ENCODE measurements at regions not wholly inside any gene's neighbourhood (a gene's known extent, or its start where the extent isn't known, plus 50 kb on each side); places are given as distances from the start of the nearest gene placed in this dataset.

DNA sequence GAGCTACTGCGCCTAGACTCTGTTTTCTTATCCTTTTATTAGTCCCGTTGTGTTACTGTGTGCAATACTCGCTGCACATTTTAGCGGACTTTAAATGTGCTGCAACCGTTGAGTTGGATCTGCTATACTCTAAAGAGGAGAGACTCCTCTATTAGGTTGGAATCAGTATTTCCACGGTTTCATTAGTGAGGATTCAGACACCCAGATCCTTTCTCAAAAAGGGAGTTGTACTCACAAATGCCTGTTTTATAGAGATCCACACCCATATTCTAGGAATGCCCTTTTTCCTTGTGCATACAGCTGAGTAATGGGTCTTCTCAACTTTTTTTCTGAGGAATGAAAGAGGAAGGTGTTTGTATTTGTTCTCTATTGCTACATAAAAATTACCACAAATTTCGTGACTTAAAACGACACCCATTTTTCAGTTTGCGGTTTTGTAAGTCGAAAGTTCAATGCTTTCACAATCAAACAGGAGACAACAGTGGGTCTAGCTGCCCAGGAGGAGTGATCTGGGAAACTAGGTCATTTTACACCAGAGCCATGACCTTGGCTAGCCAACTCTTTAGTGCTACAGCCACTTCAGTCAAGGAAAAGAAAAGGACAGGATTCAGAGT, 52.8 kb upstream of the SLC44A1 start:
- Histone ChIP-seq H3K9me3 (ENCODE audit: low read length) (no peaks in the 10 kb centered on the region), H3K27ac (ENCODE audit: low read length) (no peak overlapping the region), H3K9me2 (ENCODE audit: insufficient read depth, low read length) (no peaks in the 10 kb centered on the region), H3K27me3 (ENCODE audit: insufficient read depth, low read depth, low read length) (no peaks in the 10 kb centered on the region), H4K20me1 (ENCODE audit: insufficient read depth) (no peaks in the 10 kb centered on the region), H3K79me2 (replicated peaks; ENCODE audit: insufficient read depth, low read length) (no peaks in the 10 kb centered on the region), H3K9ac (ENCODE audit: low read length) (no peak overlapping the region), H3K36me3 (ENCODE audit: insufficient read depth, low read length) (no peaks in the 10 kb centered on the region), H2AFZ (ENCODE audit: low read depth, low read length) (no peak overlapping the region), H3K4me2 (ENCODE audit: low read length) (no peak overlapping the region), H3F3A (ENCODE audit: insufficient read depth, low read length, poor library complexity, severe bottlenecking) (no peaks in the 10 kb centered on the region), H3K4me3 (ENCODE audit: low read length) (no peak overlapping the region)
- TF ChIP-seq CTCF (IDR thresholded peaks at IDR 0.05; ENCODE audit: poor library complexity, severe bottlenecking) (no peak), EP300 (conservative IDR thresholded peaks at IDR 0.05; ENCODE audit: poor library complexity, severe bottlenecking) (no peak), POLR2AphosphoS5 (IDR thresholded peaks at IDR 0.05) (no peak), TAF1 (IDR thresholded peaks at IDR 0.05; ENCODE audit: low read depth) (no peak), RAD21 (conservative IDR thresholded peaks at IDR 0.05) (no peak), MXI1 (conservative IDR thresholded peaks at IDR 0.05; ENCODE audit: poor library complexity, severe bottlenecking) (no peak), EZH2 (IDR thresholded peaks at IDR 0.05; ENCODE audit: borderline replicate concordance, insufficient read depth, low read length, poor library complexity, severe bottlenecking) (no peak), REST (IDR thresholded peaks at IDR 0.05; ENCODE audit: borderline replicate concordance) (no peak), SMC3 (conservative IDR thresholded peaks at IDR 0.05; ENCODE audit: poor library complexity) (no peak)

DNA sequence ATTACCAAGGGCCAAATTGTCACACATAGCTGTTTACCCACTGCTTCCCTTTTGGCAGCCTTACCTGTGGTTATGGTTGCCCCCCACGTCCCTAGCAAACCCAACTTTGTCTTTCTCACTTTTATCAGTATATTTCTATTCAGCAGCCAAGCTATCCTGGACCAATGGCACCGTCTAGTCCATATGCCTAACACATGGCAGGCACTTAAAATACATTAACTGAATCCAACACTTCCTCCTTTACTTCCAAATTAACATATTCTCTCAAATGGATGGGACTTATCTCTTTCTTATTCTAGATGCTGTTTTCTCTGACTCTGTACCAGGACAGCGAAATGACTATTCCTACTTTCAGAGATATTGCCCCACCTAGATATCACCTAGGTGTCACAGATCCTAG, 50.9 kb upstream of the SLC44A1 start:
- Histone ChIP-seq H3K27me3 (ENCODE audit: insufficient read depth, low read depth, low read length) (no peaks in the 10 kb centered on the region), H3K27ac (ENCODE audit: low read length) (no peak overlapping the region), H3F3A (ENCODE audit: insufficient read depth, low read length, poor library complexity, severe bottlenecking) (no peaks in the 10 kb centered on the region), H3K9me2 (ENCODE audit: insufficient read depth, low read length) (no peaks in the 10 kb centered on the region), H4K20me1 (ENCODE audit: insufficient read depth) (no peaks in the 10 kb centered on the region), H3K4me2 (ENCODE audit: low read length) (no peak overlapping the region), H3K4me3 (ENCODE audit: low read length) (no peak overlapping the region), H2AFZ (ENCODE audit: low read depth, low read length) (no peak overlapping the region), H3K79me2 (replicated peaks; ENCODE audit: insufficient read depth, low read length) (no peaks in the 10 kb centered on the region), H3K9me3 (ENCODE audit: low read length) (no peaks in the 10 kb centered on the region), H3K9ac (ENCODE audit: low read length) (no peak overlapping the region), H3K36me3 (ENCODE audit: insufficient read depth, low read length) (no peaks in the 10 kb centered on the region)
- TF ChIP-seq SMC3 (conservative IDR thresholded peaks at IDR 0.05; ENCODE audit: poor library complexity) (no peak), TAF1 (IDR thresholded peaks at IDR 0.05; ENCODE audit: low read depth) (no peak), REST (IDR thresholded peaks at IDR 0.05; ENCODE audit: borderline replicate concordance) (no peak), EZH2 (IDR thresholded peaks at IDR 0.05; ENCODE audit: borderline replicate concordance, insufficient read depth, low read length, poor library complexity, severe bottlenecking) (no peak)
